GM19455 (cell line): ENCODE measurements at regions not wholly inside any gene's neighbourhood (a gene's known extent, or its start where the extent isn't known, plus 50 kb on each side); places are given as distances from the start of the nearest gene placed in this dataset.
A peak's percentile ranks its signal among the peaks of the same experiment; 100 is the strongest.

ENCODE experiments used
- ATAC-seq: cut with Tn5 transposase; IDR thresholded peaks from one replicate; pipeline ENCODE4 v1.9.1; 2021; ENCODE audit not compliant: unreplicated experiment

- ATAC-seq: no peak
These were observed 130.5 kb upstream of the MAN1A1 start for GRCh38 chr6:119479860-119480655.

- ATAC-seq: peak; percentile 84
These were observed 127.0 kb upstream of the MAN1A1 start for GRCh38 chr6:119476554-119476953.

GRCh38 chr6:119476024-119476423 lies 126.5 kb upstream of the MAN1A1 start:
- no peak for ATAC-seq

- ATAC-seq: no peak
These were observed 121.5 kb upstream of the MAN1A1 start for GRCh38 chr6:119470893-119471542.

- ATAC-seq: no peak
These were observed 118.0 kb upstream of the MAN1A1 start for GRCh38 chr6:119467488-119468081.

GRCh38 chr6:119466226-119466625 lies 116.7 kb upstream of the MAN1A1 start:
- ATAC-seq: no peak

GRCh38 chr6:119463081-119463626 lies 113.6 kb upstream of the MAN1A1 start:
- peak; percentile 73 for ATAC-seq

- ATAC-seq: no peak
These were observed 111.6 kb upstream of the MAN1A1 start for GRCh38 chr6:119461187-119461586.

- peak; percentile 77 for ATAC-seq
These were observed 109.8 kb upstream of the MAN1A1 start for GRCh38 chr6:119459207-119459974.

- ATAC-seq: no peak
These were observed 105.2 kb upstream of the MAN1A1 start for GRCh38 chr6:119454714-119455113.

GRCh38 chr6:119453242-119454200 lies 104.0 kb upstream of the MAN1A1 start:
- no peak for ATAC-seq

GRCh38 chr6:119449331-119450156 lies 100.0 kb upstream of the MAN1A1 start:
- no peak for ATAC-seq

GRCh38 chr6:119447921-119448320 lies 98.4 kb upstream of the MAN1A1 start:
- no peak for ATAC-seq

GRCh38 chr6:119446609-119447008 lies 97.0 kb upstream of the MAN1A1 start:
- ATAC-seq: no peak

- no peak for ATAC-seq
These were observed 96.6 kb upstream of the MAN1A1 start for GRCh38 chr6:119446115-119446554.

GRCh38 chr6:119445666-119446065 lies 96.1 kb upstream of the MAN1A1 start:
- ATAC-seq: no peak

GRCh38 chr6:119444642-119445557 lies 95.3 kb upstream of the MAN1A1 start:
- peak; percentile 53 for ATAC-seq
